Upper lobe of right lung (tissue), 1 donor: ENCODE measurements at regions not wholly inside any gene's neighbourhood (a gene's known extent, or its start where the extent isn't known, plus 50 kb on each side); places are given as distances from the start of the nearest gene placed in this dataset.

Source experiments
- ATAC-seq: fragments of 200-7000 bp; cut with Tn5 transposase; one replicate; pipeline ENCODE4 v1.9.1; 2020; ENCODE audit warnings: mild to moderate bottlenecking, moderate library complexity
- DNase-seq: peaks from one replicate; pipeline ENCODE4 v3.0.0-alpha.2; 2020
- H3K27ac ChIP-seq: fragments of 200-600 bp; one replicate; pipeline ENCODE4 v1.8.0; 2022
- H3K27me3 ChIP-seq: fragments of 200-600 bp; one replicate; pipeline ENCODE4 v1.8.0; 2022; ENCODE audit warnings: mild to moderate bottlenecking
- H3K36me3 ChIP-seq: fragments of 200-600 bp; one replicate; pipeline ENCODE4 v1.8.0; 2022
- H3K4me1 ChIP-seq: fragments of 200-600 bp; one replicate; pipeline ENCODE4 v1.8.0; 2022
- H3K4me3 ChIP-seq: fragments of 200-600 bp; one replicate; pipeline ENCODE4 v1.8.0; 2022; ENCODE audit warnings: mild to moderate bottlenecking
- H3K9me3 ChIP-seq: fragments of 200-600 bp; one replicate; pipeline ENCODE4 v1.8.0; 2022
- CTCF ChIP-seq: fragments of 200-600 bp; IDR thresholded peaks from one replicate; pipeline ENCODE4 v1.8.0; 2022; ENCODE audit warnings: antibody characterized with exemption
- intact Hi-C: fragments of 100-400 bp; cut with DNase I; formaldehyde crosslinking; loops from one replicate; pipeline ENCODE4 v1.11.0; 2022
- donor health status: DM: no; HTN: yes; CAD: no; lungs with severe emphysema.

- no peaks in the 10 kb centered on the region for H3K27me3 ChIP-seq
- no peak for DNase-seq
- no peak for ATAC-seq
- TF ChIP-seq CTCF: no peak
- H3K4me3 ChIP-seq: no peak overlapping the region
- no peak overlapping the region for H3K27ac ChIP-seq
- no peaks in the 10 kb centered on the region for H3K9me3 ChIP-seq
- H3K4me1 ChIP-seq: no peaks in the 10 kb centered on the region
- intact Hi-C loops: no loop called here
- no peaks in the 10 kb centered on the region for H3K36me3 ChIP-seq
Measured at GRCh38 chr2:223439184-223439583, 163.0 kb downstream of the SCG2 start.

GRCh38 chr2:223439786-223440185, 162.4 kb downstream of the SCG2 start:
- Histone ChIP-seq H3K36me3 (no peaks in the 10 kb centered on the region), H3K27ac (no peak overlapping the region), H3K27me3 (no peaks in the 10 kb centered on the region), H3K4me3 (no peak overlapping the region), H3K4me1 (no peaks in the 10 kb centered on the region), H3K9me3 (no peaks in the 10 kb centered on the region)
- ATAC-seq: no peak
- intact Hi-C loops: no loop called here
- no peak for DNase-seq
- no peak for TF ChIP-seq CTCF

GRCh38 chr2:223442847-223443246, 159.3 kb downstream of the SCG2 start:
- no peak overlapping the region for H3K27ac ChIP-seq

GRCh38 chr2:223450246-223450645, 151.9 kb downstream of the SCG2 start:
- Histone ChIP-seq H3K36me3 (no peaks in the 10 kb centered on the region), H3K27me3 (no peaks in the 10 kb centered on the region), H3K4me3 (no peak overlapping the region), H3K4me1 (no peaks in the 10 kb centered on the region), H3K27ac (no peak overlapping the region), H3K9me3 (no peaks in the 10 kb centered on the region)
- intact Hi-C loops: no loop called here
- no peak for ATAC-seq
- no peak for TF ChIP-seq CTCF
- no peak for DNase-seq

More at GRCh38 chr2:223442847-223443246, 159.3 kb downstream of the SCG2 start:
- Histone ChIP-seq H3K4me3 (no peak overlapping the region), H3K9me3 (no peaks in the 10 kb centered on the region), H3K4me1 (no peaks in the 10 kb centered on the region), H3K27me3 (no peaks in the 10 kb centered on the region), H3K36me3 (no peaks in the 10 kb centered on the region)
- no peak for ATAC-seq
- intact Hi-C loops: no loop called here
- no peak for TF ChIP-seq CTCF
- DNase-seq: no peak

- no peak overlapping the region for H3K4me3 ChIP-seq
- no peak for TF ChIP-seq CTCF
- H3K9me3 ChIP-seq: no peaks in the 10 kb centered on the region
- intact Hi-C loops: no loop called here
- no peak overlapping the region for H3K27ac ChIP-seq
- ATAC-seq (no peak), DNase-seq (no peak)
- H3K36me3 ChIP-seq: no peaks in the 10 kb centered on the region
- no peaks in the 10 kb centered on the region for H3K4me1 ChIP-seq
- H3K27me3 ChIP-seq: no peaks in the 10 kb centered on the region
Measured at GRCh38 chr2:223457301-223457700, 144.9 kb downstream of the SCG2 start.

GRCh38 chr2:223459328-223459939, 142.7 kb downstream of the SCG2 start:
- ATAC-seq (no peak), DNase-seq (no peak)
- no peaks in the 10 kb centered on the region for H3K36me3 ChIP-seq
- no peaks in the 10 kb centered on the region for H3K9me3 ChIP-seq
- peak; percentile 38 for TF ChIP-seq CTCF
- H3K4me1 ChIP-seq: no peaks in the 10 kb centered on the region
- no peak overlapping the region for H3K27ac ChIP-seq
- H3K27me3 ChIP-seq: no peaks in the 10 kb centered on the region
- intact Hi-C loops: no loop called here
- H3K4me3 ChIP-seq: no peak overlapping the region
